ENCODE measurements at regions not wholly inside any gene's neighbourhood (a gene's known extent, or its start where the extent isn't known, plus 50 kb on each side); places are given as distances from the start of the nearest gene placed in this dataset.

GRCh38 chr5:98586581-98586980, 186.9 kb upstream of the RGMB start:
- no peak for DNase-seq

GRCh38 chr5:98587166-98587565, 186.3 kb upstream of the RGMB start:
- DNase-seq = no peak

DNA sequence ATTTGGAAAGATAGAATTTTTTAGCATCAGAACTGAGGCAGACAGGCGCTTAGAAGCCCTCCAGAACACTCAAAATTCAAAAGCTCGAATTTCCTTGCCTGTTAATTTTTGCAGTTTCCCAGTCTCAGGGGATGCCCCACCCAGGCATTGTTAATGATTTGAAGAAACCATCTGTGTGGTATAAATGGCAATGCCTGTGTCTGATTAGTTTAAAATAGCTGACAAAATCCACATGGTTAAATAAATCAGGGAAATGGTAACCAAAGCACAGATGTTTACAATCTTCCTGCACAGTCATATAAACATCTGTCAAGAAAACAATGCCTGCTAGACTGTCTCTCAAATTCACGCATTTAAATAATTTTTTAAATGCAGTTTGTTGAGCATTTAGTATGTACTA, 185.2 kb upstream of the RGMB start:
- no peak for DNase-seq

GRCh38 chr5:98593418-98593817, 180.0 kb upstream of the RGMB start:
- no peak for DNase-seq

DNA sequence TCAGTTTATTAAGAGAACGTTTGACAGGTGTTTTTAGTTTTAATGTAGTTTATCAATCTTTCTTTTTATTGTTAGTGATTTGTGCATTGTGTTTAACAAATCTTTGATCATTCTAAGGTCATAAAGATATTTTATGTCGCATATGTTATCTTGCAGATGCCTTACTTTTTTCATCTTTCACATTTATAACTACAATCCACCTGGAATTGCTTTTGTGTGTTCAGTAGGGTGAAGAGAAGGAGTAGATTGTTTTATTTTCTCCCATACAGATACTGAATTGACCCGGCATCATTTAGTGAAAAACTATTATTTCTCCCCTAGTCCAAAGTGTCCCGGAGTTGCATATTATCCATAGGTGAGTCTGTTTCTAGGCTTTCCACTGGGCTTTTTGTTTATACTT, 179.4 kb upstream of the RGMB start:
- DNase-seq = no peak

DNA sequence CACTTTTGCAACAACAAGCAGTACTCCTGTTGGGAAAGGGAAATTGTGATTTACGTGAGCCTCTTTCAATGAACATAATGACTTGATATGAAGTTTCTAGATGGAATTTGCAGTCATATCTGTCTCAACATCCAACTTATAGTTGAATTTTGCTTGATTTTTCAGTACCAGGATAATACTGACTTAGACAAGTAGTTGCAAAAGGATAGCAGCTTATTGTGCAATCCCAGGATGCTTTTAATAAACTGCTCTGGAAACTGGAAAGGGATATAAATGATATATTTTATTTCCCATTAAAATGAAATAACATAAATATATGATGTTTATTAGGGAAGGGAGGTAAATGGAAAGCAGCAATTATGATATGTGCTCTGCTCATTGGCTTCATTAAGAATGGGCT, 174.4 kb upstream of the RGMB start:
- DNase-seq = no peak

- no peak for DNase-seq
Observed at GRCh38 chr5:98602534-98603112, 170.8 kb upstream of the RGMB start.

DNA sequence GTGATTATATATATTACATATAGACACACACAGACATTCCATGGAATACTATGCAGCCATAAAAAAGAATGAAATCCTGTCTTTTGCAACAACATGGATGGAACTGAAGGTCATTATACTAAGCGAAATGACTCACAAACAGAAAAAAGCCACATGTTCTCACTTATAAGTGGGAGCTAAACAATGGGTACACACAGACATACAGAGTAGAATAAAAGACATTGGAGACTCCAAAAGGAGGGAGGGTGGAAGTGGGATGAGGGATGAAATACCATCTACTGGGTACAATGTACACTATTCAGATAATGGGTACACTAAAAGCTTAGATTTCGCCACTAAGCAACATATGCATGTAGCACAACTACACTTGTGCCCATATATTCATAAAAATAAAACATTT, 170.0 kb upstream of the RGMB start:
- DNase-seq = no peak

DNA sequence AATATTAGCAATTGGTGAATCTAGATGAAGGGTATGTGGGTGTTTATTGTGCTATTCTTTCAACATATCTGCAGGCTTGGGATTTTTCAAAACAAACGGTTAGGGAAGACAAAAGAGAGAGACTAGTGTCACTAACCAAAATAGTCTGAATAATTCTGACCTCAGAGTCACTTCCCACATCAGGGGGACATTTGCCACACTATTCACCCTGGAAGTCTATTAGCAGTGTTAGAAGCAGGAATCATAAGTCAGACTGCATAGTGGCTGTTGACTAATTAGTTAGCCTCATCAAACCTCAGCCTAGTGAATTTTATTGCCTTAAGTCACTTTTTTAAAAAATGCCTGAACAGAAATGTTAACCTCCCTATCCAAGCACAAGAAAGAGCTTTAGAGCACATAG, 169.2 kb upstream of the RGMB start:
- DNase-seq = no peak

DNA sequence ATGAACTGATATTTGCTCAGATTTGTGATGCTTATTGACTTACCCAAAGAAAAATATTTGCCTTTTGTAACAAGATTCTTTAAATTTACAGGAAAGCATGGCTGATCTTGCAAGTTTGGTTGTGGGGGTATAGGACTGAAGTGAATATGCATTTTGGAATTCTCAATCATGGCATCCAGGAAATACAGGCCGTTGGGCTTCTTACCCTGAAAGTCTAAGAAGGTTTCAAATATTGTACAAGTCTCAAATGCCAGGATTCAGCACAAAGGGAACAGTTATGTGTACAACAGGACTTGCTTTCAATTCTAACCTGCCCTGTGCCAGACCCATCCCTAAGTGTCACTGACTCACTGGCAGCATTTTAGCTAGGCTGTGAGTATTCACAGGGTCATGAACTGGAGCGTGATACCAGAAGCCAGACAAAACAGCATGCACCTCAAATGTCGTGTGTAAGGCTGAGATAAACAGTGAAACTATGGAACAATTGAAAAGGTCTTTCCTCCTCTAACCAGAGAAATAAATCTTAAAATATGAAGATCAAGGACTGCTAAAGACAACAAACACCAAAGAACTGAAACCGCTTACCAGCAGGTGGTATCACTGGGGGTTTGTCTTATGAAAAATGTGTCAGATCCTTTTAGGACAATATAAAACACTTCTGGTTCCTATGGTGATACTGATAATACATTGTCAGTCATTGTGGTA, 168.6 kb upstream of the RGMB start:
- no peak for DNase-seq

DNA sequence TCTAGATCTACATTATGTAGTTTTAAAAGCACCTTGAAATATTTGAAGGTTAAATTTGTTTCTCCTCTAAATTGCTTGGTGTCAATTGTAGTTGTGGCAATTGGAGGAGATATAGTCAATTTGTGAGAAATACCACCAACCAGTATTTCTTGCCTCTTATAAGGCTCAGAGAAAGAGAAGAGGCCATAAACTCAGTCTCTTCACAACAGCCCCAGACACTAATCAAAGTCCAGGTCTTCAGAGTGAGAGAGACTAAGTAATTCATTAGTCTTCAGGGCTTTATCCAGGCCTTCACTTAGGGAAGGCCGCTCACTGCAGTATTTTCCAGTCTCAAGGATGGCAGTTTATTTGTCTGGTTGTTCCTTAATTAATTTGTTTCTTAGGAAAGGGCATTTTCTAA, 168.0 kb upstream of the RGMB start:
- DNase-seq = no peak

DNA sequence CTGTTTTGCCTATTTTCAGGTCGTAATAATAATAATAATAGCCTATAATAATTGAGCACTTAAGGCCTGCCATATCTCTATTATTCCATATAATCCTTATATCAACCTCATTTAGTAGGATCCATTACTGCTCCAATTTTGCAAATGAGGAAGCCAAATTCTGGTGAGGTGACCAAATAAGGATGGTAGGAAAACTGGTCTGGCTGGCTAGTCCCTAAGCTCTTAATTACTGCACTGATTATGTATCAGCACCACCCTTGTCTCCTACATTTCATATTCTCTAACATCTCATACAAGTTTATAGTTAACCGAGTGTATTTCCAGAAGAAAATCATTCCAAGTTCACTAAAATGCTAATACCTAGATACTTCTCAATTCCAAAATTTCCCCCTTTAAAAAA, 166.5 kb upstream of the RGMB start:
- DNase-seq = no peak

- DNase-seq = no peak
Observed at GRCh38 chr5:98608052-98608451, 165.4 kb upstream of the RGMB start.

GRCh38 chr5:98614341-98614740, 159.1 kb upstream of the RGMB start:
- DNase-seq = no peak

- DNase-seq = no peak
Observed at GRCh38 chr5:98621821-98622220, 151.6 kb upstream of the RGMB start.

GRCh38 chr5:98624145-98624880, 149.2 kb upstream of the RGMB start:
- no peak for DNase-seq

- DNase-seq = no peak
Observed at GRCh38 chr5:98627121-98627520, 146.3 kb upstream of the RGMB start.

GRCh38 chr5:98630621-98631020, 142.8 kb upstream of the RGMB start:
- no peak for DNase-seq

DNA sequence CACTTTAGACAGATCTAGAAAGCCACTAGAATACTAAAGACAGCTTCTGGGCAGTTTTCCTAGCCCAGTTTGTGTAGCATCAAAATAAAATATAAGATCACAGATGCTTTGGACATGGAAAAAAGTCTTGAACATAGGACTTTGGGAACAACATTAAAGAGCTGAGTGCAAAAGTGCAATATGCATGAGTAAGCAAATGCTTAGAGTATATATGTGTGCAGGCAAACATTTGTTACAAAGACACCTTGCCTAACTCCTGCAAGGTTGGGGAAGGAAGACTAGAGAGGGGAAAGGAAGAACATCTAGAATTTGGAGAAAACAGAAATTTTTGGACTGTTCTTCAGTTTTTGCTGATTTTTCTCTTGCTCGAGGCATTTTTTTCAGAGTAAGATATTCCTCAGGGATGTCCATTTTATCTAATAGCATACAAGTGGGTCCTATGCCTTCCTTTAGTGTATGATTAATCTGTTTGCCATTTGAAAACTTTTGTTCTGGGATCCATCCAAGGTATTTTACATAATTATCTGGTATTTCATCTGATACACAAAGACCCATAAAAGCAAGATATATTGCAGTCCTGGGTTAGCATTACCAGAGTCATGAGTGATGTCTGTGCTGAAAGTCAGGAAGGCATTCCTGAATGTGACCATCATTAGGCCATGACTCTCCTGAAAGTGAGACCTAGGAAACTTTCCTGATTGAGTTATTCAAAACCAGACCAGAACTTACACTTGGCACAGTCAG, 142.0 kb upstream of the RGMB start:
- DNase-seq = no peak

DNA sequence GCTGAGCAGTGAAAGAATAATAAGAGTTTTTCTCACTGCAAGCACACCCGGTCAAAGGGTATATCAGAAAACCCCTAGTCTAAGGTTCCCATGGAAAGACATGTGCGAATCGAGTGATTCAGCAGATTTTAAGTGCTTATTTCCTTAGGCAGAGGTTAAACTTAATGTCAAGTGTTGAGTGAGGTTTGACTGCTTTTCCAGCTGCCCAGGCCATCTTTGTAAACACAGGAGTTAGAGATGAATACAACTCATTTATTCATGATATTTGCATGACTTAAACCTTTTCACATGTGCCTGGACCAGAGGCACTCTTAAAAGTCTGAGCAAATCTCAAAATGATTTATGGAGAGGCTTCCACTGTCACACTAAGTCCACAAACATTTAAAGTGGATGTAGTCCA, 137.8 kb upstream of the RGMB start:
- no peak for DNase-seq

GRCh38 chr5:98637116-98637515, 136.3 kb upstream of the RGMB start:
- no peak for DNase-seq

GRCh38 chr5:98637557-98637956, 135.9 kb upstream of the RGMB start:
- DNase-seq = no peak

- no peak for DNase-seq
Observed at GRCh38 chr5:98638111-98638510, 135.4 kb upstream of the RGMB start.

- DNase-seq = no peak
Observed at GRCh38 chr5:98638701-98639100, 134.8 kb upstream of the RGMB start.
